ENCODE measurements at regions not wholly inside any gene's neighbourhood (a gene's known extent, or its start where the extent isn't known, plus 50 kb on each side); places are given as distances from the start of the nearest gene placed in this dataset.
A peak's percentile ranks its signal among the peaks of the same experiment; 100 is the strongest.
"Not testable (repeated sequence)": the region's sequence is repeated elsewhere in the genome, so short reads cannot be mapped to it uniquely, and the experiment has no call there.

DNA sequence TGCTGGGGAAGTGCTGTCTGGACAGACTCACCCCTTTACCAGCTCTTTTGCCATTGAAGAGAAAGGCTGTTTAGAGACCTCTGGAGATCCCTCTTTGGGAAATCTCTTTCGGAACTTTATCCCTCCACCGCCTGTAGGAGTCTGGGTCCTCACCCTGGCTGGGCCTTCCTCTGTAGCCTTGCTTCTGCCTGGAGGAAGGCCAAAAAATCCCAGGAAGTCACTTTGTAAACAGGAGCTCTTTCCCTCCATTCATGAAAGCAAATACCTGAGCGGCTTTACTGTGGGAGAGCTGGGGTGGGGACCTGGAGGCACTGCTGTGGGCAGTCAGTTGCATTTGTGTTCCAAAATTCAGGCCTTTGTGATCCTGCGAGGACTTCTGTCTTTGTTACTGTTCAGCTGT is 126.2 kb downstream of the KLF6 start:
- no peak for DNase-seq

DNA sequence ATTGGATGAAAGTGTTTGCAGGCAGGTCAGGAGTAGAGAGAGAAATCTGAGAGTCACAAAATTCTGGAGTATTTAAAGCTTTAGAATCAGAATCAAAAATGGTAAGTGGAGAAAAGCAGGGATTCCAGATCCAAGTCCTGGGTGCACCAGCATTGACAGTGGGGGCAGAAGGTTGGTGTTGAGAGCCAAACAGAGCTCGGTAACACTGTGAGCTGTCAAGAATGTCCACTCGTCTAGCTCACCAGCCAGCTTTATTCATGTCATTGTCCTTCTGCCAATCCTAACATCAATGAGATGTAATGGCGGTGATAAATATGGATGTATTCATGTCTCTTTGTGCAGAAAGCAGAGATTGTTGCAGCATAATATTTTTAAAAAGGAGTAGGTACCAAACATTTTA is 128.8 kb downstream of the KLF6 start:
- no peak for DNase-seq

DNA sequence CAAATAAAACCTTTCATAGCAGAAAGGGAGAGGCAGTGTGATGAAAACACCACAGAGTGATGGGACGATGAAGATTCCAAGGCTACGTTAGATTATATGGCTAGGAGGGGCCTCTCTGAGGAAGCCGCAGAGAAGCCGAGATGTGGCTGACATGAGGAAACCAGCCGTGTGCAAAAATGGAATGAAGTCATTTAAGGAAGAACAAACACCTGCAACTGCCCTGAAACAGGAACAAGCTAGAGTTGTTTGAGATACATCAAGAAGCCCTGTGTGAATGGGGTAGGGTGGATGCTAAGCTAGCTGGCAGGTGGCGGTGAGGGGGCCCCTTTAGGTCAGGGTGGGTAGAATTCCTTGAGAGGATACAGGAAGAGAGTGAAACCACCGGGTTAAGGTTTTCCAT is 129.5 kb downstream of the KLF6 start:
- DNase-seq: no peak

DNA sequence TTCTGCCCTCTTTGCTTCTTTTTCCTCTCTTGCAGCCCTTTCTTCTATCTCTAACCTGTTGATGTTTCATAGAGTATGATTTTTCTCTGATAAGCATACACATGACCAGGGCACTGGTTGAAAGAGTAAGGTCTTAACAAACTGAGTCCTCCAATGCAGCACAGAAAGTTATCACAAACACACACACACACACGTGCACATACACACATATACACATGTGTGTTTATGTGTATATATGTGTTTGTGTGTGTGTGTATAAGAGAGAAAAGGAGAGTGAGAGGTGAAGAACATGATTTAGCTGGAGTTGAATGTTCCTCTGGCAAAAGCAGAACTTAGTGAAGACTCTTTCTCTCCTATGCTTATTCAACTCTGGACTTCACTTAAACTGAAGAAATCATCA is 130.0 kb downstream of the KLF6 start:
- DNase-seq: no peak

DNA sequence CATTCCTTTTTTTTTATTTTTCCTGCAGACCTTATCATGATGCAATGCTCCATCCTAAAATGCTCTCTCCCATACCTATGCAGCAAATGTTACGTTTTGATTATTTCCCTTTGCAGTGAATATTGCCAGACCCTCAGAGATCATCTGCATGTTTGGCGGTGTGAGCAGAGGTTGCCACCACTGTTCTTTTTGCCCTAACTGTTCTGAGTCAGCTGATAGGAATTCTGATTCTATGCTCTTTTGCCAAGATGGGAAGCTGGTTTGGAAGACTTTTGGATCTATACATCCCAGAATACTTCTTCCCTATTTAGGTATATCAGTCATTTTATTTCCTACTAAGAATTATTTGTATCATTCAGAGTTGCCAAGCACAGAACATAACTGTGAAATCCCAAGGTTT is 130.5 kb downstream of the KLF6 start:
- DNase-seq: no peak

DNA sequence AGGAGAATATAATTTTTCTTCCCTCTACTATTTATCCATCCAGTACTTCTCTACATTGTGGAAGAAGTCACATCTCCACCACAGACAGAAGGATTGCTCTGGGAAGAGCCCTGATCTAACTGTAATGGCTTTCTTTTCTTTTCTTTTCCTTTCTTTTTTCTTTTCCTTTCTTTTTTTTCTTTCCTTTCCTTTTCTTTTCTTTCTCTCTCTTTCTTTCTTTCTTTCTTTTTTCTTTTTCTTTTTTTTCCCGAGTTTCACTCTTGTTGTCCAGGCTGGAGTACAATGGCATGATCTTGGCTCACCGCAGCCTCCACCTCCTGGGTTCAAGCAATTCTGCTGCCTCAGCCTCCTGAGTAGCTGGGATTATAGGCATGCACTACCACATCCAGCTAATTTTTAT is 131.7 kb downstream of the KLF6 start:
- not testable (repeated sequence) for DNase-seq

DNA sequence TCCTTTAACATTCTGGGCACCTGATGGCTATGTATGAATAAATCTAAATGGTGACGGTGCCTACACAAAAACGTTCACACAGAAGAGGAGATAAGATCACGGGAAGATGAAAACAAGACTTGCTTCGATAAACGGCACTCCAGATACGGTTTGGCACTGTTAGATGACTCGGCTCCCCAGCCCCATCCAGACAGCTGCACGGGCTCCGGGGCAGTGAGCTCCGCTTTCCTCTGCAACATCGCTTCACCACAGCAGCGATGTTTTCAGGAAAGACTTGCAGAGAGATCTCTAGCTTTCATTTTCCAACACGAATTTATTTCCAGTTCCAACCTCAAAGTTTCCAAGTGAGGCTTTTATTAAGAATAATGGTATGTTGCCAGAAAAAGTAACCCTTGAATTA is 132.1 kb downstream of the KLF6 start:
- DNase-seq: peak; percentile 10

DNA sequence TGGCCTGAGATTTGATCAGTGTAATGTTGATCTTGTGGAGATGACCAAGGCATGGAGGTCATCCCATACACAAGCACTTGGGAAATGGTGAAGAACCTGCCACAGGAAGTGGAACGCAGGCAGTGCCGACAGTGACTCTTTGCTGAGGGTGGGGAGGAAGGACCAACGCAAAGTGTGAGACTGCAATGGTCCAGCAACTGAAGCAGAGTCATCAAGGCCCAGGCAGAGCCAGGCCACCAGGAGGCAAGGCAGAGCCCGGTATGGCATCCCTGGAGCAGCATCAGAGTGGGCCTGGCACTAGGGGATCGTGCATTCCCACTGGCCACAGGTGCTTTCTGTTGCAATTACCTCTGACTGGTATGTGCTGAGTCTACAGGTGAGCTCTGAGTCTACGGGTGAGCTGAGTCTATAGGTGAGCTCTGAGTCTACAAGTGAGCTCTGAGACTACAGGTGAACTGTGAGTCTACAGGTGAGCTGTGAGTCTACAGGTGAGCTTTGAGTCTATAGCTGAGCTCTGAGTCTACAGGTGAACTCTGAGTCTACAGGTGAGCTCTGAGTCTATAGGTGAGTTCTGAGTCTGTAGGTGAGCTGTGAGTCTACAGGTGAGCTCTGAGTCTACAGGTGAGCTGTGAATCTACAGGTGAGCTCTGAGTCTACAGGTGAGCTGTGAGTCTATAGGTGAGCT is 132.9 kb downstream of the KLF6 start:
- DNase-seq: no peak

DNA sequence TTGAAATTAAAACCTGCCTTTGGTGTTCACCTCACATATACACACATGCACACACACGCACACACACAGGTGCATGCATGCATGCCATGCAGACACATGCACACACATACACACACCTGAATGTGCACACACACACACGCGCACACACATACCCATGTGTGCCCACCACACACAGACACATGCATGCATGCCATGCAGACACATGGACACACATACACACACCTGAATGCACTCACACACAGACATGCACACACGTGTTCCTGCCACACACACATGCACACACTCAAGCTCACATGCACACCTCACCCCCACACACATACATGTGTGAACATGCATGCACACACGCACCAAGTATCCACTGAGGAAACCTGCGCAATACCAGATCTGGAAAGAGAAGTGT is 136.4 kb downstream of the KLF6 start:
- no peak for DNase-seq

DNA sequence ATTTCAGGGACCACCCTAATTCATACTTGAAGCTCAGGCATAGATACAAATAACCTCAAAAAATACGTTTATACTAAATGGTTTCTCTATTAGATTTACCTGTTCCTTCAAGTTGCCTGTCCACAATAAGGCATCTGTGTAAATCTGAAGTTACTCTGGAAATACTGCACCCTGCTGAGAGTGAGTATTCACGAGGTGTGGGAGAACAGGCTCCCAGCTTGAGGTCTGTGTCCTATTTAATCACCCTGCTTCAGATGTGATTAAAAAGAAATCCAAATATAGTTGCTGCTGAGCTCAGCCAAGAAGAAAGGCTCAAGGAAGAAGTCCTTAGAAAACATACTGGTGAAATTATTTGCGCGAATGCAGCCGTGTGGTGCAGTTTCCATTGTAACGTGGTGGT is 136.8 kb downstream of the KLF6 start:
- DNase-seq: no peak

DNA sequence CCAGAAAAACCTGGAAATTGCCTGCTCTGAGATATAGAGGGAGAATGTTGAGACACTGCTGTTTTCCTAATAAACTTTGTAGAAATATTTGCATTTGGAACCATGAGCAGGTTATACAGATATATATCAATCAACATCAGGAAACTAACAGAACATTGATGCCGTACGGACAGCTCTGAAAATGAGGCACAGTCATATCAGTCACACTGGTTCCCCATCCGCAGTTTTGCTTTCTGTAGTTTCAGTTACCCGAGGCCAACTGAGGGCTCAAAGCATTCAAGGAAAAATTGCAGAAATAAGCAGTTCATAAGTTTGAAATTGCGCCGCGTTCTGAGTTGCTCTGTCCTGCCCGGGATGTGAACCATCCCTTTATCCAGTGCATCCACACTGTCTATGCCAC is 137.9 kb downstream of the KLF6 start:
- no peak for DNase-seq

DNA sequence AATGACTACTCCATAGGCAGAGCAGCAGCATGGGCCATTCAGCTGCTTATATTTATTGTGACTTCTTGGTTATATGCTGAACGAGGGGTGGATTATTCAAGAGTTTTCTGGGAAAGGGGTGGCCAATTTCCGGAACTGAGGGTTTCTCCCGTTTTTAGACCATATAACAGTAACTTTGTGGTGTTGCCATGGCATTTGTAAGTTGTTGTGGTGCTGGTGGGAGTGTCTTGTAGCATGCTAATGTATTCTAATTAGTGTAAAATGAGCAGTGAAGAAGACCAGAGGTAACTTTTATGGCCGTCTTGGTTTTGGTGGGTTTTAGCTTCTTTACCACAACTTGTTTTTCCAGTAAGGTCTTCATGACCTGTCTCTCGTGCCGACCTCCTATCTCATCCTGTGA is 139.6 kb downstream of the KLF6 start:
- no peak for DNase-seq

DNA sequence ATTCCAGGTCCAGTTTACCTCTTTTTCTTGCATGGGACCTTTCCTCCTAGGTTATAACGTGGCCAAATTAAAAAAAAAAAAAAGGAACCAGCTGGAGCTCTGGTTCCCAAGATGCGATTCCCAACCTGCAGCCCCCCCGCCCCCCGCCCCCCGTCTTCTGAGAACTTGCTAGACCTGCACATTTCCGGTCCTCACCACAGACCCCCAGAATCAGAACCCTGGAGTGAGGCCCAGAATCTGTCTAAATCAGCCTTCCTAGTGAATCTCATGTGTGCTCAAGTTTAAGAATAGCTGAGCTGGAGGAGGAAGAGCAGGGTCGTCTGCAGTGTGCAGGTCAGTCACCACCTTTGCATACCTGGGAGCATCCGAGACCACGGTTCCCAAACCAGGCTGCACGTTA is 144.2 kb downstream of the KLF6 start:
- no peak for DNase-seq

DNA sequence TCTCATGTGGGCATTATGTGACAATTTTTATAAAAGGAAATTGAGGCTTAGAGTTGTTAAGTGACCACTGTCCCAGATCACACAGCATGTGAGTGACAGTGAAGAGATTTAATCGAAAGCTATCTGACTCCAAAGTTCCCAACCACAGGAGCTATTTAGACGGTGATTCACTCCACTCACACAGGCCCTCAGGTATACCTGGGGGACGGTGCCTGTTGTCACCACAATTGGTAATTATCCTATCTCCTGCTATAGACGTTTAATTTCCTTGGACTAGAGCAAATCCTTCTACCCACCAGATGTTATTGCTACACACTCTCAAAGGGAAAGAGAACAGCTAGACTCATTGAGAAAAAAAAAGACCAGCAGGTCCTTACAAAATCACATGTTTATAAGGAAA is 145.5 kb downstream of the KLF6 start:
- DNase-seq: no peak

DNA sequence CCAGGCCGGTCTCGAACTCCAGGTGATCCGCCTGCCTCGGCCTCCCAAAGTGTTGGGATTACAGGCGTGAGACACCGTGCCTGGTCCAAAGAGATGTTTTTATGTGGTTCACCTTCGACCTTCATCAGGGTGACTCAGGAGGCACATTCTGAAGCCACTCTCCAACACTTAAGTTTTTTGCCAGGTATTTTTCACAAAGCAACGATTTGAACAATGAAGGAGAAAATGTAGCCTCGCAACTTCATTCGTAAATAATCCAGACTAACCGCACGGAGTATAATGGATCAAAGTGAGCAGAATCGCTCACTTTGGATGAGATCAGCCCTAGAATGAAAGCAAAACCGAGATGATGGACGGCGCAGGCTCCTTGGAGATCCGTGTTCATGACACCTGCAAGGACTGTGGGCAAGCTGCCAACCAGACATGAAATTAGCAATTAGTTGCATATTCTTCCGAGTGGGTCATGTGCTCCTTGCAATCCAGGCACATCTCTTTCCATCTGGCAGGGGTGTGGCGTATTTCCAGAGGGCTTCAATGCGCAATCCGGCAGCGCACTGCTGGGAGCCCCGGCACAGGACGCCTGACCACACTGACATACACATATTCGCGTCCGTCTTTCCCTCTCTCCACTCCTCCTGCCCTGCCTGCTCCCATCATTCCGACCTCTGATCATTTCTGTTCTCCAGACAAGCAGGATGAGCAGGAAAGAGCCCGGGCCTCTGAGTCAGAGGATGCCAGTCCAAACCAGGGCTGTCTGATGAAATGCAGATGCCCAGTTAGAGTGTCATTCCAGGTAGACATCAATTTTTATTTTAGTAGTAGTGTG is 148.4 kb downstream of the KLF6 start:
- no peak for DNase-seq

DNA sequence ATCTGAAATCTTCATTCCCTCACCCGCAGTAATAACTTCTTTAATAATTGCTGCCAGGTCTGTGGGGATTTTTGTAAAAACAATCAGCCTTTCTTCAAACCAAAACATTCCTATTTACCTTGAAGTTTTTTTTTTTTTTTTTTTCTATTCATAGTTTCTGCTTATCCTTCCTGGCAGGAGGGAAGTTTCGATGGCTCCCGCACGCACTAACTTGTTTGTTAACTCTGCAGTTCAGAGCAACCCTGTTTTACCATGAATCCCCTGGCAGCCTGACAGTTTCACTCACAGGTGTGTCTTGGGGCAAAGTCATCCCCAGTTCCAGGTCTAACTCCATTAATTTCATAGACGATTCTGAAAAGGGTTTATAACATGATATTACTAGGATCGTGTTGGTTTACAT is 149.3 kb downstream of the KLF6 start:
- DNase-seq: no peak

DNA sequence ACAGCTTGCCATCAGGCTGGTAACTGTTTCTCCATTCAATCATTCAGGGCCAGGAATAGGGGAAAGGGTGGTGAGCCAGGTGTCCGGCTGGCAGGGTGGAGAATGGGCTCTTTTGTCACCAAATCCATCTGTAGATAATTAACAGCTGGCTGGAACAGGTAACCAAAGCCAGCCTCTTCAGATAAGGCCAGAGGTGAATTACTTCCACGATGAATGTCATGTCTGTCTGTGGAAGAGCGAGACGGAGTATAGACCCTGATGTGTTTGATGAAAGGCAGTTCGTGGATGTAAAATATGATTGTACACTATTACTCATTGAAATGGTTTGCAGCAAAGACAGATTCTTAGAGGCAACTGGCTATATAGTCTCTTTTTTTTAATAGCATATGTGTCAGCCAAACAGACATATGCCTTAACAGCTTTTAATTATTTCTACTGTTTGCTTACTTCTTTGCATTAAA is 149.8 kb downstream of the KLF6 start:
- no peak for DNase-seq

DNA sequence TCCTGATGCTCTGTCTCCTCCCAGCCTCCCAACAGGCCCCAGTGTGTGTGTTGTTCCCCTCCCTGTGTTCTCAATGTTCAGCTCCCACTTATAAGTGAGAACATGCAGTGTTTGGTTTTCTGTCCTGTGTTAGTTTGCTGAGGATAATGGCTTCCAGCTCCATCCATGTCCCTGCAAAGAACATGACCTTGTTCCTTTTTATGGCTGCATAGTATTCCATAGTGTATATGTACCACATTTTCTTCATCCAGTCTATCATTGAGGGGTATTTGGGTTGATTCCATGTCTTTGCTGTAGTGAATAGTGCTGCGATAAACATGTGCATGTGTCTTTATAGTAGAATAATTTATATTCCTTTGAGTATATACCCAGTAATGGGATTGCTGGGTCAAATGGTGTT is 150.4 kb downstream of the KLF6 start:
- DNase-seq: not testable (repeated sequence)

DNA sequence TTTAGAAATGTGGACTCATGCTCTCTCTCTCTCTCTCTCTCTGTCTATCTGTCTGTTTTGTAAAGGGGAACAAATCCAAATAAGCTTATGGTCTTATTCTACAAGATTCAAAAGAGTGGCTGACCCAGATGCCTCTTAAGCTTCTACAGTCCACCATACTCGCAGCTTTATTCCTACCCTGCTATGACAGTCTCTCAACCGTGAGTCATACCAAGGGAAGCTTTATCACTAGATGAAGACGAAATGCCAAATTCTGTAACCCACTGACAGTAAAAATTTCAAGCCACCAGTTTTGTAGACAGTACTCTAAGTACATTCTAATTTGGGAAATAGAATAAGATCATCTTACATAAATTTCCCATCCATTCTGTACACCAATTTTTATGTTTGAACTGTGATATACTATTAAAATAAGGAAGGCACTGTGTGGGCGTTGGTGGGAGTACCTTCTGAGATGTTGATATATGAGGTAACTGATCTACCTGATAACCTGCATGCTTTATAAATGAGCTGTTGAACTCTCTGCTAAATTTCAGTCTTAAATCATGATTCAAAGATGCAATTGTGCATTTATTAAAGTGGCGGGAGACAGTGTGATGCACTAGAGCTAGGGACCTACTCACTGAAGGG is 153.2 kb downstream of the KLF6 start:
- no peak for DNase-seq

DNA sequence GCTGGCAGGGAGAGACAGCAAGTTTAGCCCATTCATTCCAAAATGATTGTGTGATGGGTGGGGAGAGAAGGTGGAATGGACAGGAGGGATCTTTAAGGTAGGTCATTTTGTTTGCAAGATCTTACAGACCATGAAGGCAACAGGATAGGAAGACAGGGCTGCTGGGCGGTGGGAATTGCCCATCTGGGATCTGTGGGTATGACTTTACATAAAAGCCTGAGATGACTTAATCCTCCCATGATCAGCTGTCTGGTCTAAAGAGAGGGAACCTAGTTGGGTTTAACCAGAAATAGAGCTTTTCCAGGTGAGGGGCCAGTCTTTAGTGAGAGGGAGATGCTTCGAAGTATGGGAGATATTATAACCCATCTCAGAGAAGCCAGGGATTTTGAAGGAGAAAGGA is 153.7 kb downstream of the KLF6 start:
- DNase-seq: no peak

DNA sequence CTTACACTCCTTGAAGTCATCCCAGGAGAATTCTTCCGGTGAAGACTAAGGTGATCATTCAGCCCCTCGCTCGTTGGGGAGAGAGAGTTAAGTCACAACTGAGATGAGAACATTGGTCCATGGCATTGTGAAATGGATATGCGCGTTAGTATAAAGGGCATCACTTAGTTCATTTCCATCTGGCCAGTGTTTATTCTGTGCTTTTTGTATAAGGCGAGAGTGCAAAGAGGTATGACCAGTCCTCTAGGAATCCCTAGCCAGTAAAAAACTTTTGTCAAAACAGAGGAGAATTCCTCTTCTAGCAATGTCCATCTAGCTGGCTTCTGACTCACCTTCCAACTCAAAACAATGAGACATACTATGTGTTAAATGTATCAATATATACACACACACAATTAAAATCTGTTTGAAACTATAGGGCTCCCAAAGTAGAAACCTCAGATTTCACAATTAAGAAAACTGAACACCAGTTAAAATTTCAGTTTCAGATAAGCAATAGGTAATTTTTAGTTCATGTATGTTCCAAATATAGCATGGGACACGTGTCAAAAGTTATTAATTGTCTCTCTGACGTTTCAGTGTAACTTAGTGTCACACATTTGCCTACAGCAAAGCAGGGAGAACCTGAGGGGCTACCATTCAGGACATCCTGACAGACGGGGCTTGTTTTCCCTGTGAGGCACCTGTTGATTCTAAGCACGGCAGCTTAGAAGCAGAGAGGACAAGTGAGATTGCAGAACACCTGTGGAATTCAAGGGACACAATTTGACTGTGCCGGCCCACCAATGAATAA is 158.9 kb downstream of the KLF6 start:
- no peak for DNase-seq

DNA sequence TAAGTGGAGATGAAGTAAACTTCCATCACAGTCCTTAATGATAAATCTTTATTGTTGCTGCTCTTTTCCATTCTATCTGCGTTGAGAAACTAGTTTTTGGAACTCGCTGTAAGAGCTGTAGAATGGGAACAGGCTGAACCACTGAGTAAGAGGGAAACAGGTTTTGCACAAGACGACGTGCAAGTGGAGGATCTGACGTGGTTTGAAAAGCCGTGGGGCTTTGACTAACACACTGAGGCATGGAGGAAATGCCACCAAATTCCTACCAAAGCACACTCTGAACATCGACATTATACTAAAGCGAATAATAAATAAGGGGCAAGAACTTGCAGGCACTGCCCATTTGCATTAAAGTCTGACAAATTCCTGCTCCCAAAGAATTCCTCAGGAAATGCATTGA is 160.6 kb downstream of the KLF6 start:
- DNase-seq: no peak

DNA sequence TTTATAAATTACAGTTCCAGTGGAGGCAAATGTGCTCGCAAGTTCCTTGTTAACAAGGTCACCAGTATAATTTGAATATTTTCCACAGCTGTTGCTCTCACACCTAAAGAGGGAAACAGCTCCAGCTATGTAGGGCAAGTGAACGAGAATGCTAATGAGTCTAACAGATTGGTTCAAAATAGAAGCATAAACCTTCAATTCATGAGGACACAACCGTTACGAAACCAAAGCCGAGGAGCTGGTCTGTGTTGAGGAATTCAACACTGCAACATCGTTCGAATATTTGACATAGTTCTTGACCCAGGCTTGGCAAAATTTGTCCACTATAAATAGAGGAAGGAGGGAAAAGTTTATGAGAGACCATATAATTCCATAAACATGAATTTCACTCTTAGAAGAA is 161.3 kb downstream of the KLF6 start:
- DNase-seq: no peak

Measured in central memory CD4-positive, alpha-beta T cell (primary cell).